ENCODE measurements at regions not wholly inside any gene's neighbourhood (a gene's known extent, or its start where the extent isn't known, plus 50 kb on each side); places are given as distances from the start of the nearest gene placed in this dataset.

DNA sequence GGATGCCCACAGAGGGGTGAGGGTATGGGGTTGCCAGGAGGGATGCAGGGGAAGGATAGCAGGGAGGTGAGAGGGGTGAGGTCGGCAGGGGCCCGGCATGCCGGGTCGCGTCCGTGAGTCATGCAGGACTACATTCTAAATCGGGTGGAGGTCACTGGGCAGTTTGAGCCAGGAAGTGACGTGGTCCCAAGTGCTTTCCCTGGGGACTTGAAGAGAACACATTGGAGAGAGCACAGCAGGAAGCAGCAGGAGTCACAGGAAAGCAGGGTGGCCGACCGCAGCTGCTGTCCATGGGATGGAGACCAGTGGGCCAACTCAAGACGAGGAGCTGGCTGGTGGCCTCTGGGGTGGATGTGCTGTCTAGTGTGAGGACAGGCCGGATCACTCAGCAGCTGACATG is 92.0 kb upstream of the WASF3 start:
- TF ChIP-seq SPI1 (IDR thresholded peaks at IDR 0.05; ENCODE audit: borderline replicate concordance, low read depth) (no peak), GABPA (IDR thresholded peaks at IDR 0.05; ENCODE audit: low read depth) (no peak), POLR2AphosphoS5 (IDR thresholded peaks at IDR 0.05; ENCODE audit: low read depth) (no peak), CTCF (IDR thresholded peaks at IDR 0.05; ENCODE audit: insufficient read depth, low read length) (no peak)
- TF ChIP-seq, protein P1, sequence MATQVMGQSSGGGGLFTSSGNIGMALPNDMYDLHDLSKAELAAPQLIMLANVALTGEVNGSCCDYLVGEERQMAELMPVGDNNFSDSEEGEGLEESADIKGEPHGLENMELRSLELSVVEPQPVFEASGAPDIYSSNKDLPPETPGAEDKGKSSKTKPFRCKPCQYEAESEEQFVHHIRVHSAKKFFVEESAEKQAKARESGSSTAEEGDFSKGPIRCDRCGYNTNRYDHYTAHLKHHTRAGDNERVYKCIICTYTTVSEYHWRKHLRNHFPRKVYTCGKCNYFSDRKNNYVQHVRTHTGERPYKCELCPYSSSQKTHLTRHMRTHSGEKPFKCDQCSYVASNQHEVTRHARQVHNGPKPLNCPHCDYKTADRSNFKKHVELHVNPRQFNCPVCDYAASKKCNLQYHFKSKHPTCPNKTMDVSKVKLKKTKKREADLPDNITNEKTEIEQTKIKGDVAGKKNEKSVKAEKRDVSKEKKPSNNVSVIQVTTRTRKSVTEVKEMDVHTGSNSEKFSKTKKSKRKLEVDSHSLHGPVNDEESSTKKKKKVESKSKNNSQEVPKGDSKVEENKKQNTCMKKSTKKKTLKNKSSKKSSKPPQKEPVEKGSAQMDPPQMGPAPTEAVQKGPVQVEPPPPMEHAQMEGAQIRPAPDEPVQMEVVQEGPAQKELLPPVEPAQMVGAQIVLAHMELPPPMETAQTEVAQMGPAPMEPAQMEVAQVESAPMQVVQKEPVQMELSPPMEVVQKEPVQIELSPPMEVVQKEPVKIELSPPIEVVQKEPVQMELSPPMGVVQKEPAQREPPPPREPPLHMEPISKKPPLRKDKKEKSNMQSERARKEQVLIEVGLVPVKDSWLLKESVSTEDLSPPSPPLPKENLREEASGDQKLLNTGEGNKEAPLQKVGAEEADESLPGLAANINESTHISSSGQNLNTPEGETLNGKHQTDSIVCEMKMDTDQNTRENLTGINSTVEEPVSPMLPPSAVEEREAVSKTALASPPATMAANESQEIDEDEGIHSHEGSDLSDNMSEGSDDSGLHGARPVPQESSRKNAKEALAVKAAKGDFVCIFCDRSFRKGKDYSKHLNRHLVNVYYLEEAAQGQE (IDR thresholded peaks at IDR 0.05; ENCODE audit: insufficient replicate concordance, low read depth), result no peak
- H3K4me3 ChIP-seq (replicated peaks; ENCODE audit: insufficient read depth, low read length), result no peak overlapping the region
- no peaks in the 10 kb centered on the region for H3K27me3 ChIP-seq (ENCODE audit: insufficient read depth, poor library complexity, severe bottlenecking)
- no peak for DNase-seq (ENCODE audit: low read depth in 1 of 2, low spot score in 1 of 2)
- H3K27ac ChIP-seq (replicated peaks), result no peak overlapping the region

- no peak for DNase-seq (ENCODE audit: low read depth in 1 of 2, low spot score in 1 of 2)
- Histone ChIP-seq H3K4me3 (replicated peaks; ENCODE audit: insufficient read depth, low read length) (no peak overlapping the region), H3K27ac (replicated peaks) (no peak overlapping the region), H3K27me3 (ENCODE audit: insufficient read depth, poor library complexity, severe bottlenecking) (no peaks in the 10 kb centered on the region)
- no peak for TF ChIP-seq SPI1 (IDR thresholded peaks at IDR 0.05; ENCODE audit: borderline replicate concordance, low read depth)
- TF ChIP-seq, protein P1 (IDR thresholded peaks at IDR 0.05; ENCODE audit: insufficient replicate concordance, low read depth), result no peak
These were observed 91.5 kb upstream of the WASF3 start for GRCh38 chr13:26465954-26466353.

- no peaks in the 10 kb centered on the region for H3K27me3 ChIP-seq (ENCODE audit: insufficient read depth, poor library complexity, severe bottlenecking)
- no peak overlapping the region for H3K27ac ChIP-seq (replicated peaks)
- H3K4me3 ChIP-seq (replicated peaks; ENCODE audit: insufficient read depth, low read length), result no peak overlapping the region
- TF ChIP-seq, protein P1 (IDR thresholded peaks at IDR 0.05; ENCODE audit: insufficient replicate concordance, low read depth), result no peak
- TF ChIP-seq SPI1 (IDR thresholded peaks at IDR 0.05; ENCODE audit: borderline replicate concordance, low read depth) (no peak), GABPA (IDR thresholded peaks at IDR 0.05; ENCODE audit: low read depth) (no peak), CTCF (IDR thresholded peaks at IDR 0.05; ENCODE audit: insufficient read depth, low read length) (no peak)
- no peak for DNase-seq (ENCODE audit: low read depth in 1 of 2, low spot score in 1 of 2)
These were observed 89.2 kb upstream of the WASF3 start for GRCh38 chr13:26468265-26468801.
